ENCODE measurements at regions not wholly inside any gene's neighbourhood (a gene's known extent, or its start where the extent isn't known, plus 50 kb on each side); places are given as distances from the start of the nearest gene placed in this dataset.

DNA sequence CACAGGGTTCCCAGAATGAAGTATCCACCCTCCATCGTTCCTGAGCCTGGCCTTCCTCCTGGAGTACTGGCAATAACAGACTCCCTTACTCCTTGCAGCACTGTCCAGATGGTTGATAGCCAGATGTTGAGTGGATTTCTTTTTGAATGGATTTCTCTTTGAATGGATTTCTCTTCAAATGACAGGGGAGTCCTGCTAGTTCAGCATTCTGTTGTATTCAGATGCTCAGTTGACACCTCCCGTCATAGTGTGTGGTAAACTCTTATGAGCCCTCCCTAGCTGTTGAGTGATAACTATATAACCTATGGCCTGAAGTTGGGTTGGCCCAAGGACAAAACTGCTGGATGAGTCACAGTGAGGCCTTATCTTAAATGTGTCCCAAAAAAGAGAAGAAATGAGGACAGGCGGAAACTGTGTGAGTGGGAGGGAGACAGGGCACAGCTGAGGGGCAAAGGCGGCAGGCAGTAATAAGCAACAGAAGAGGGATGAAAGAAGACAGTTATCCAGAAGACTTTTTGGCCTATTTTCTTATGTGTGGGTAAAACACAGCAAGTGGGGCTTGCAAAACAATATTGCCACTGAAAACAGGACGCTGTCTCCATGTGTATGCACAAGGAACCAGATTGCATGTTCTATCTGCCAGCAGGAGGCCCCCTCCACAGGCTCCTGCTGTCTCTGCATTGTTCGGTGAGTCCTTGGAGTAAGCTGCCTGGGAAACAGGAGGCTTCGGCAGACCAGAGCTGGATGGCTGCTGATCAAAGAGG lies 209.5 kb upstream of the S1PR3 start:
- Histone ChIP-seq H3K9ac (ENCODE audit: insufficient read depth, low read depth, low read length) (no peak overlapping the region), H4K20me1 (ENCODE audit: insufficient read depth, low read length) (no peaks in the 10 kb centered on the region), H3K4me3 (replicated peaks in 1 of 3; ENCODE audit: insufficient read depth in 1 of 3, low read depth in 2 of 3, low read length in 3 of 3) (no peak overlapping the region), H3K9me3 (ENCODE audit: low read length) (no peaks in the 10 kb centered on the region), H3K4me1 (ENCODE audit: insufficient read depth, low read length) (0 out of 2 replicates have a peak, but pooled peaks cover 3% of the 10 kb centered on the region), H3K4me2 (ENCODE audit: low read depth, low read length) (no peak overlapping the region), H3K36me3 (replicated peaks in 1 of 2; ENCODE audit: control insufficient read depth in 1 of 2, insufficient read depth in 2 of 2, low read length in 2 of 2) (no peaks in the 10 kb centered on the region), H2AFZ (ENCODE audit: low read length) (no peak overlapping the region), H3K27me3 (ENCODE audit: control insufficient read depth in 1 of 2, insufficient read depth in 2 of 2, low read length in 2 of 2) (peaks cover 0 to 7% of the 10 kb centered on the region in 2 experiments; a peak in 2 of 5 replicates), H3K79me2 (ENCODE audit: insufficient read depth, low read length) (no peaks in the 10 kb centered on the region), H3K27ac (ENCODE audit: extremely low read length, insufficient read depth, low read length) (no peak overlapping the region)
- in situ Hi-C loops (cut with HindIII; ENCODE audit: extremely low pct_ligation_motif_present, low pct_unique_long_range_greater_than_20kb) (no loop called here), intact Hi-C loops (cut with micrococcal nuclease; ENCODE audit: unreplicated experiment) (no loop called here)
- DNase-seq (ENCODE audit: low spot score) (peak; percentile 23), FAIRE-seq (no peak), ATAC-seq (peak; percentile 86)
- CTCF ChIA-PET (ENCODE audit: low intra/inter-chr PET ratio, low total read pairs) = no interaction called here
- WGBS (ENCODE audit: low lambda C conversion rate) = 40% methylated on average over 5 of the region's 7 CpGs
- POLR2A ChIA-PET = no interaction called here
- BruUV-seq (replicated peaks) = no TSS peak
- TF ChIP-seq MATR3 (CRISPR knock-in tag; IDR thresholded peaks at IDR 0.05) (no peak), ERF (CRISPR knock-in tag; IDR thresholded peaks at IDR 0.05) (no peak), HOXA5 (CRISPR knock-in tag; IDR thresholded peaks at IDR 0.05) (no peak), ATM (IDR thresholded peaks at IDR 0.05; ENCODE audit: borderline replicate concordance) (no peak), POLR2AphosphoS2 (IDR thresholded peaks at IDR 0.05; ENCODE audit: low read depth, low read length) (no peak), NCOA1 (CRISPR knock-in tag; IDR thresholded peaks at IDR 0.05) (no peak)
- TF ChIP-seq, protein P1, sequence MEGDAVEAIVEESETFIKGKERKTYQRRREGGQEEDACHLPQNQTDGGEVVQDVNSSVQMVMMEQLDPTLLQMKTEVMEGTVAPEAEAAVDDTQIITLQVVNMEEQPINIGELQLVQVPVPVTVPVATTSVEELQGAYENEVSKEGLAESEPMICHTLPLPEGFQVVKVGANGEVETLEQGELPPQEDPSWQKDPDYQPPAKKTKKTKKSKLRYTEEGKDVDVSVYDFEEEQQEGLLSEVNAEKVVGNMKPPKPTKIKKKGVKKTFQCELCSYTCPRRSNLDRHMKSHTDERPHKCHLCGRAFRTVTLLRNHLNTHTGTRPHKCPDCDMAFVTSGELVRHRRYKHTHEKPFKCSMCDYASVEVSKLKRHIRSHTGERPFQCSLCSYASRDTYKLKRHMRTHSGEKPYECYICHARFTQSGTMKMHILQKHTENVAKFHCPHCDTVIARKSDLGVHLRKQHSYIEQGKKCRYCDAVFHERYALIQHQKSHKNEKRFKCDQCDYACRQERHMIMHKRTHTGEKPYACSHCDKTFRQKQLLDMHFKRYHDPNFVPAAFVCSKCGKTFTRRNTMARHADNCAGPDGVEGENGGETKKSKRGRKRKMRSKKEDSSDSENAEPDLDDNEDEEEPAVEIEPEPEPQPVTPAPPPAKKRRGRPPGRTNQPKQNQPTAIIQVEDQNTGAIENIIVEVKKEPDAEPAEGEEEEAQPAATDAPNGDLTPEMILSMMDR (CRISPR knock-in tag; IDR thresholded peaks at IDR 0.05) = peak; percentile 32; the same call in 1 of the 2 replicates
- TF ChIP-seq, protein P2, sequence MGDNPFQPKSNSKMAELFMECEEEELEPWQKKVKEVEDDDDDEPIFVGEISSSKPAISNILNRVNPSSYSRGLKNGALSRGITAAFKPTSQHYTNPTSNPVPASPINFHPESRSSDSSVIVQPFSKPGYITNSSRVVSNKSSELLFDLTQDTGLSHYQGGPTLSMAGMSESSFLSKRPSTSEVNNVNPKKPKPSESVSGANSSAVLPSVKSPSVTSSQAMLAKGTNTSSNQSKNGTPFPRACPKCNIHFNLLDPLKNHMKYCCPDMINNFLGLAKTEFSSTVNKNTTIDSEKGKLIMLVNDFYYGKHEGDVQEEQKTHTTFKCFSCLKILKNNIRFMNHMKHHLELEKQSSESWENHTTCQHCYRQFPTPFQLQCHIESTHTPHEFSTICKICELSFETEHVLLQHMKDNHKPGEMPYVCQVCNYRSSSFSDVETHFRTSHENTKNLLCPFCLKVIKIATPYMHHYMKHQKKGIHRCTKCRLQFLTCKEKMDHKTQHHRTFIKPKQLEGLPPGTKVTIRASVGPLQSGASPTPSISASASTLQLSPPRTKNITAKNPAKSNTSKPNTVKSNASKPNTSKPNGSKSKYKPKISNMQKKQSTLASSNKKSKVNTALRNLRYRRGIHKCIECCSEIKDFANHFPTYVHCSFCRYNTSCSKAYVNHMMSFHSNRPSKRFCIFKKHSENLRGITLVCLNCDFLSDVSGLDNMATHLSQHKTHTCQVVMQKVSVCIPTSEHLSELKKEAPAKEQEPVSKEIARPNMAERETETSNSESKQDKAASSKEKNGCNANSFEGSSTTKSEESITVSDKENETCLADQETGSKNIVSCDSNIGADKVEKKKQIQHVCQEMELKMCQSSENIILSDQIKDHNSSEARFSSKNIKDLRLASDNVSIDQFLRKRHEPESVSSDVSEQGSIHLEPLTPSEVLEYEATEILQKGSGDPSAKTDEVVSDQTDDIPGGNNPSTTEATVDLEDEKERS (CRISPR knock-in tag; IDR thresholded peaks at IDR 0.05) = no peak
- TF ChIP-seq, protein P3, sequence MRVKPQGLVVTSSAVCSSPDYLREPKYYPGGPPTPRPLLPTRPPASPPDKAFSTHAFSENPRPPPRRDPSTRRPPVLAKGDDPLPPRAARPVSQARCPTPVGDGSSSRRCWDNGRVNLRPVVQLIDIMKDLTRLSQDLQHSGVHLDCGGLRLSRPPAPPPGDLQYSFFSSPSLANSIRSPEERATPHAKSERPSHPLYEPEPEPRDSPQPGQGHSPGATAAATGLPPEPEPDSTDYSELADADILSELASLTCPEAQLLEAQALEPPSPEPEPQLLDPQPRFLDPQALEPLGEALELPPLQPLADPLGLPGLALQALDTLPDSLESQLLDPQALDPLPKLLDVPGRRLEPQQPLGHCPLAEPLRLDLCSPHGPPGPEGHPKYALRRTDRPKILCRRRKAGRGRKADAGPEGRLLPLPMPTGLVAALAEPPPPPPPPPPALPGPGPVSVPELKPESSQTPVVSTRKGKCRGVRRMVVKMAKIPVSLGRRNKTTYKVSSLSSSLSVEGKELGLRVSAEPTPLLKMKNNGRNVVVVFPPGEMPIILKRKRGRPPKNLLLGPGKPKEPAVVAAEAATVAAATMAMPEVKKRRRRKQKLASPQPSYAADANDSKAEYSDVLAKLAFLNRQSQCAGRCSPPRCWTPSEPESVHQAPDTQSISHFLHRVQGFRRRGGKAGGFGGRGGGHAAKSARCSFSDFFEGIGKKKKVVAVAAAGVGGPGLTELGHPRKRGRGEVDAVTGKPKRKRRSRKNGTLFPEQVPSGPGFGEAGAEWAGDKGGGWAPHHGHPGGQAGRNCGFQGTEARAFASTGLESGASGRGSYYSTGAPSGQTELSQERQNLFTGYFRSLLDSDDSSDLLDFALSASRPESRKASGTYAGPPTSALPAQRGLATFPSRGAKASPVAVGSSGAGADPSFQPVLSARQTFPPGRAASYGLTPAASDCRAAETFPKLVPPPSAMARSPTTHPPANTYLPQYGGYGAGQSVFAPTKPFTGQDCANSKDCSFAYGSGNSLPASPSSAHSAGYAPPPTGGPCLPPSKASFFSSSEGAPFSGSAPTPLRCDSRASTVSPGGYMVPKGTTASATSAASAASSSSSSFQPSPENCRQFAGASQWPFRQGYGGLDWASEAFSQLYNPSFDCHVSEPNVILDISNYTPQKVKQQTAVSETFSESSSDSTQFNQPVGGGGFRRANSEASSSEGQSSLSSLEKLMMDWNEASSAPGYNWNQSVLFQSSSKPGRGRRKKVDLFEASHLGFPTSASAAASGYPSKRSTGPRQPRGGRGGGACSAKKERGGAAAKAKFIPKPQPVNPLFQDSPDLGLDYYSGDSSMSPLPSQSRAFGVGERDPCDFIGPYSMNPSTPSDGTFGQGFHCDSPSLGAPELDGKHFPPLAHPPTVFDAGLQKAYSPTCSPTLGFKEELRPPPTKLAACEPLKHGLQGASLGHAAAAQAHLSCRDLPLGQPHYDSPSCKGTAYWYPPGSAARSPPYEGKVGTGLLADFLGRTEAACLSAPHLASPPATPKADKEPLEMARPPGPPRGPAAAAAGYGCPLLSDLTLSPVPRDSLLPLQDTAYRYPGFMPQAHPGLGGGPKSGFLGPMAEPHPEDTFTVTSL (CRISPR knock-in tag; IDR thresholded peaks at IDR 0.05; ENCODE audit: borderline replicate concordance) = no peak
- TF ChIP-seq, protein P4, sequence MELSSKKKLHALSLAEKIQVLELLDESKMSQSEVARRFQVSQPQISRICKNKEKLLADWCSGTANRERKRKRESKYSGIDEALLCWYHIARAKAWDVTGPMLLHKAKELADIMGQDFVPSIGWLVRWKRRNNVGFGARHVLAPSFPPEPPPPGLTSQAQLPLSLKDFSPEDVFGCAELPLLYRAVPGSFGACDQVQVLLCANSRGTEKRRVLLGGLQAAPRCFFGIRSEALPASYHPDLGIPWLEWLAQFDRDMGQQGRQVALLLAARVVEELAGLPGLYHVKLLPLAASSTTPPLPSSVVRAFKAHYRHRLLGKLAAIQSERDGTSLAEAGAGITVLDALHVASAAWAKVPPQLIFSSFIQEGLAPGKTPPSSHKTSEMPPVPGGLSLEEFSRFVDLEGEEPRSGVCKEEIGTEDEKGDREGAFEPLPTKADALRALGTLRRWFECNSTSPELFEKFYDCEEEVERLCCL (CRISPR knock-in tag; IDR thresholded peaks at IDR 0.05; ENCODE audit: borderline replicate concordance) = no peak
